ENCODE measurements at regions not wholly inside any gene's neighbourhood (a gene's known extent, or its start where the extent isn't known, plus 50 kb on each side); places are given as distances from the start of the nearest gene placed in this dataset.

DNA sequence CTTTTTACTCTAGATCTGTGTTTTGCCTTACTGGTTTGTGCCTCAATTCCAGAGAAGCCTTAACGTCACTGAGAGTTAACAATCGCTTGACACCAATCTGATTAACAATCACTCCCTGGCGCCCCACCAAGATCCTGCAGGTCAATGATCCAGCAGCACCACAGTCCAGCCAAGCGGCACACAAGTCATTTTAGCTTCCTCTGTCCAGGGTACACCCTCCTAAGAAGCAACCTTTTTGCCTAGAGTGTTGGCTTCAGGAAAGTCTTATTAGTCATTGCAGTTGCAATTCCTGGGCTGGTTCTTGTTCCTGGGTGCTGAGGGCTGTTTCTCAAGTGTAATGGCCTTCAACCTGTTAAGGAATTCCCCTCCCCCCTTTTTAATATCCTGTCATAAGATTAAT is 323.0 kb upstream of the USP25 start:
- no peak overlapping the region for H2AK9ac ChIP-seq (replicated peaks; ENCODE audit: low read depth, low read length, poor library complexity)
- WGBS, 2 experiments (ENCODE audit: extremely low coverage in 2 of 2, insufficient read length in 1 of 2), result 100% methylated on average over 1 of the region's 4 CpGs; no CpG with 5 or more reads in 1 of the 2 experiments
- ChIA-PET POLR2A (ENCODE audit: unreplicated experiment) (no interaction called here), CTCF (no interaction called here)
- no peaks in the 10 kb centered on the region for H4K20me1 ChIP-seq (ENCODE audit: insufficient read depth, low read length)
- H3K9me1 ChIP-seq (ENCODE audit: insufficient read depth, low read length), result no peaks in the 10 kb centered on the region
- no peak overlapping the region for H2BK5ac ChIP-seq (ENCODE audit: low read depth, low read length, poor library complexity, severe bottlenecking)
- H3K36me3 ChIP-seq (ENCODE audit: control insufficient read depth, insufficient read depth, low read length), result no peaks in the 10 kb centered on the region
- in situ Hi-C loops (cut with MboI; ENCODE audit: low sequenced_read_pairs) (no loop called here), intact Hi-C loops (cut with micrococcal nuclease) (no loop called here), dilution Hi-C loops (cut with HindIII; ENCODE audit: low sequenced_read_pairs, unreplicated experiment) (no loop called here)
- no peak overlapping the region for H3K9ac ChIP-seq (ENCODE audit: low read depth, low read length)
- TF ChIP-seq SMC3 (IDR thresholded peaks at IDR 0.05; ENCODE audit: low read depth, low read length) (no peak), BHLHE40 (IDR thresholded peaks at IDR 0.05; ENCODE audit: low read depth, low read length) (no peak)
- H2BK15ac ChIP-seq (ENCODE audit: low read depth, low read length), result no peak overlapping the region
- H3K4me3 ChIP-seq (ENCODE audit: insufficient read depth, low read depth, low read length), result no peak overlapping the region
- no peak overlapping the region for H2AK5ac ChIP-seq (ENCODE audit: low read depth, low read length)
- H3K4ac ChIP-seq (ENCODE audit: low read depth, low read length), result no peak overlapping the region
- no peak overlapping the region for H3K4me2 ChIP-seq (ENCODE audit: low read depth, low read length)
- DNase-seq (no peak), ATAC-seq (ENCODE audit: low read depth) (no peak)
- no peak overlapping the region for H4K8ac ChIP-seq (ENCODE audit: low read depth in 2 of 2, low read length in 2 of 2)
- H4K5ac ChIP-seq (ENCODE audit: low read depth, low read length), result no peak overlapping the region
- no peak overlapping the region for H2BK120ac ChIP-seq (ENCODE audit: low read depth, low read length)
- BruUV-seq (replicated peaks), result no TSS peak
- no peak overlapping the region for H3K23ac ChIP-seq (ENCODE audit: low read depth, low read length)
- H3K9me3 ChIP-seq (ENCODE audit: control insufficient read depth, insufficient read depth, low read length), result no peaks in the 10 kb centered on the region; the same call in 1 of the 2 replicates
- no peak overlapping the region for H4K91ac ChIP-seq (ENCODE audit: insufficient read depth, low read depth, low read length)
- no peak overlapping the region for H3K18ac ChIP-seq (ENCODE audit: low read depth, low read length)
- H3K79me1 ChIP-seq (ENCODE audit: low read depth in 1 of 2, low read length in 2 of 2), result no peaks in the 10 kb centered on the region
- H3K14ac ChIP-seq (replicated peaks; ENCODE audit: low read depth, low read length), result no peak overlapping the region
- H2BK20ac ChIP-seq (ENCODE audit: low read depth, low read length), result no peak overlapping the region
- H3K56ac ChIP-seq (ENCODE audit: extremely low read depth, insufficient read depth, low read length), result no peak overlapping the region
- no peaks in the 10 kb centered on the region for H3K27me3 ChIP-seq (ENCODE audit: control insufficient read depth, insufficient read depth, low read length)
- no peak overlapping the region for H3K27ac ChIP-seq (ENCODE audit: insufficient read depth, low read length)
- no peaks in the 10 kb centered on the region for H3K4me1 ChIP-seq (ENCODE audit: control insufficient read depth, insufficient read depth, low read length)
- H2AFZ ChIP-seq (replicated peaks; ENCODE audit: low read length, poor library complexity), result no peak overlapping the region

Data from IMR-90 (cell line).